ENCODE measurements at regions not wholly inside any gene's neighbourhood (a gene's known extent, or its start where the extent isn't known, plus 50 kb on each side); places are given as distances from the start of the nearest gene placed in this dataset.

DNA sequence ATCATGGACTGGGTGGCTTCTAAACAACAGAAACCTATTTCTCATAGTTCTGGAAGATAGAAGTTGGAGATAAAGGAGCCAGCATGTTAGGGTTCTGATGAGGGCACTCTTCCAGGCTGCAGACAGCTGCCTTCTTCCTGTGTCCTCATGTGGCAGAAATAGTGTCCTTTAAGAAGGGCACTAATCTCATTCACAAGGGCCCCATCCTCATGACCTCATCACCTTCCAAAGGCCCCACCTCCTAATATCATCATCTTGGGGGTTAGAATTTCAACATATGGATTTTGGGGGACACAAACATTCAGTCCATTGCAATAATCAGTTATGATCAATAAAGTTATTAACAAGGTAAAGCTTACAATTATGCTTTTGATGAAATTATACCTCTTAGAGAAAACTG is 130.8 kb upstream of the SLC22A23 start:
- FAIRE-seq, result no peak
- Histone ChIP-seq H3K27ac (ENCODE audit: control insufficient read depth, insufficient read depth) (no peak overlapping the region), H3K36me3 (ENCODE audit: control insufficient read depth in 2 of 2, insufficient read depth in 2 of 2, low read length in 1 of 2) (no peaks in the 10 kb centered on the region), H4K20me1 (ENCODE audit: control insufficient read depth, insufficient read depth) (no peaks in the 10 kb centered on the region), H3K4me2 (ENCODE audit: control insufficient read depth, insufficient read depth) (no peak overlapping the region), H2AFZ (ENCODE audit: control insufficient read depth, low read depth, low read length) (no peak overlapping the region), H3K4me1 (ENCODE audit: control insufficient read depth, insufficient read depth, low read length) (no peaks in the 10 kb centered on the region), H3K27me3 (replicated peaks in 1 of 2; ENCODE audit: control insufficient read depth in 2 of 2, insufficient read depth in 2 of 2, low read length in 1 of 2) (no peaks in the 10 kb centered on the region), H3K4me3 (no peak overlapping the region), H3K9me3 (replicated peaks; ENCODE audit: control insufficient read depth, insufficient read depth, low read length) (peaks cover 2% of the 10 kb centered on the region; the same call in 2 of the 3 replicates), H3K9ac (ENCODE audit: control insufficient read depth, insufficient read depth, low read length) (no peak overlapping the region), H3K79me2 (ENCODE audit: control insufficient read depth, insufficient read depth, low read length) (no peaks in the 10 kb centered on the region)
- ChIA-PET SMC1A (ENCODE audit: uncharacterized antibody, unreplicated experiment) (no interaction called here), POLR2A (no interaction called here), RAD21 (ENCODE audit: unreplicated experiment) (no interaction called here), CTCF (no interaction called here)
- no peak for ATAC-seq
- in situ Hi-C loops (cut with MboI), result no loop called here
- intact Hi-C loops (cut with micrococcal nuclease; ENCODE audit: unreplicated experiment), result no loop called here
- BruUV-seq (replicated peaks), result no TSS peak
- TF ChIP-seq, protein P1, sequence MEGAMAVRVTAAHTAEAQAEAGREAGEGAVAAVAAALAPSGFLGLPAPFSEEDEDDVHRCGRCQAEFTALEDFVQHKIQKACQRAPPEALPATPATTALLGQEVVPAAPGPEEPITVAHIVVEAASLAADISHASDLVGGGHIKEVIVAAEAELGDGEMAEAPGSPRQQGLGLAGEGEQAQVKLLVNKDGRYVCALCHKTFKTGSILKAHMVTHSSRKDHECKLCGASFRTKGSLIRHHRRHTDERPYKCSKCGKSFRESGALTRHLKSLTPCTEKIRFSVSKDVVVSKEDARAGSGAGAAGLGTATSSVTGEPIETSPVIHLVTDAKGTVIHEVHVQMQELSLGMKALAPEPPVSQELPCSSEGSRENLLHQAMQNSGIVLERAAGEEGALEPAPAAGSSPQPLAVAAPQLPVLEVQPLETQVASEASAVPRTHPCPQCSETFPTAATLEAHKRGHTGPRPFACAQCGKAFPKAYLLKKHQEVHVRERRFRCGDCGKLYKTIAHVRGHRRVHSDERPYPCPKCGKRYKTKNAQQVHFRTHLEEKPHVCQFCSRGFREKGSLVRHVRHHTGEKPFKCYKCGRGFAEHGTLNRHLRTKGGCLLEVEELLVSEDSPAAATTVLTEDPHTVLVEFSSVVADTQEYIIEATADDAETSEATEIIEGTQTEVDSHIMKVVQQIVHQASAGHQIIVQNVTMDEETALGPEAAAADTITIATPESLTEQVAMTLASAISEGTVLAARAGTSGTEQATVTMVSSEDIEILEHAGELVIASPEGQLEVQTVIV (IDR thresholded peaks at IDR 0.05; ENCODE audit: borderline replicate concordance, partially characterized antibody), result no peak
- no peak for TF ChIP-seq NFXL1 (IDR thresholded peaks at IDR 0.05; ENCODE audit: borderline replicate concordance)
- TF ChIP-seq, protein P2, sequence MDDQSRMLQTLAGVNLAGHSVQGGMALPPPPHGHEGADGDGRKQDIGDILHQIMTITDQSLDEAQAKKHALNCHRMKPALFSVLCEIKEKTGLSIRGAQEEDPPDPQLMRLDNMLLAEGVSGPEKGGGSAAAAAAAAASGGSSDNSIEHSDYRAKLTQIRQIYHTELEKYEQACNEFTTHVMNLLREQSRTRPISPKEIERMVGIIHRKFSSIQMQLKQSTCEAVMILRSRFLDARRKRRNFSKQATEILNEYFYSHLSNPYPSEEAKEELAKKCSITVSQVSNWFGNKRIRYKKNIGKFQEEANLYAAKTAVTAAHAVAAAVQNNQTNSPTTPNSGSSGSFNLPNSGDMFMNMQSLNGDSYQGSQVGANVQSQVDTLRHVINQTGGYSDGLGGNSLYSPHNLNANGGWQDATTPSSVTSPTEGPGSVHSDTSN (IDR thresholded peaks at IDR 0.05; ENCODE audit: insufficient replicate concordance, low read depth, low read length), result no peak
- TF ChIP-seq, protein P3, sequence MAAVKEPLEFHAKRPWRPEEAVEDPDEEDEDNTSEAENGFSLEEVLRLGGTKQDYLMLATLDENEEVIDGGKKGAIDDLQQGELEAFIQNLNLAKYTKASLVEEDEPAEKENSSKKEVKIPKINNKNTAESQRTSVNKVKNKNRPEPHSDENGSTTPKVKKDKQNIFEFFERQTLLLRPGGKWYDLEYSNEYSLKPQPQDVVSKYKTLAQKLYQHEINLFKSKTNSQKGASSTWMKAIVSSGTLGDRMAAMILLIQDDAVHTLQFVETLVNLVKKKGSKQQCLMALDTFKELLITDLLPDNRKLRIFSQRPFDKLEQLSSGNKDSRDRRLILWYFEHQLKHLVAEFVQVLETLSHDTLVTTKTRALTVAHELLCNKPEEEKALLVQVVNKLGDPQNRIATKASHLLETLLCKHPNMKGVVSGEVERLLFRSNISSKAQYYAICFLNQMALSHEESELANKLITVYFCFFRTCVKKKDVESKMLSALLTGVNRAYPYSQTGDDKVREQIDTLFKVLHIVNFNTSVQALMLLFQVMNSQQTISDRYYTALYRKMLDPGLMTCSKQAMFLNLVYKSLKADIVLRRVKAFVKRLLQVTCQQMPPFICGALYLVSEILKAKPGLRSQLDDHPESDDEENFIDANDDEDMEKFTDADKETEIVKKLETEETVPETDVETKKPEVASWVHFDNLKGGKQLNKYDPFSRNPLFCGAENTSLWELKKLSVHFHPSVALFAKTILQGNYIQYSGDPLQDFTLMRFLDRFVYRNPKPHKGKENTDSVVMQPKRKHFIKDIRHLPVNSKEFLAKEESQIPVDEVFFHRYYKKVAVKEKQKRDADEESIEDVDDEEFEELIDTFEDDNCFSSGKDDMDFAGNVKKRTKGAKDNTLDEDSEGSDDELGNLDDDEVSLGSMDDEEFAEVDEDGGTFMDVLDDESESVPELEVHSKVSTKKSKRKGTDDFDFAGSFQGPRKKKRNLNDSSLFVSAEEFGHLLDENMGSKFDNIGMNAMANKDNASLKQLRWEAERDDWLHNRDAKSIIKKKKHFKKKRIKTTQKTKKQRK (IDR thresholded peaks at IDR 0.05; ENCODE audit: low read depth, low read length), result no peak
- no peak for DNase-seq (ENCODE audit: low read depth, low spot score)

All from GM12878 (cell line).